Vagina (tissue), 2 donors: ENCODE measurements at regions not wholly inside any gene's neighbourhood (a gene's known extent, or its start where the extent isn't known, plus 50 kb on each side); places are given as distances from the start of the nearest gene placed in this dataset.

Experiments used
- CTCF ChIP-seq, 3 experiments: fragments of 450-650 bp in 2 of 3; fragments of 200-600 bp in 1 of 3; sonication (generic) in 1 of 3; IDR thresholded peaks; one replicate each; pipeline ENCODE4 v1.5.1; 2017 to 2019; ENCODE audit warnings: antibody characterized with exemption in 3 of 3, mild to moderate bottlenecking in 2 of 3, moderate library complexity in 2 of 3
- POLR2A ChIP-seq, 2 donors: fragments of 450-650 bp; IDR thresholded peaks; one replicate each; pipeline ENCODE4 v1.6.1; 2017; ENCODE audit warnings: antibody characterized with exemption in 2 of 2, mild to moderate bottlenecking in 2 of 2, moderate library complexity in 2 of 2
- POLR2AphosphoS5 ChIP-seq, 2 donors: sonication (generic); formaldehyde crosslinking; IDR thresholded peaks; one replicate each; pipeline ENCODE4 v1.9.0; 2017; ENCODE audit warnings: antibody characterized with exemption in 2 of 2, mild to moderate bottlenecking in 2 of 2, low read depth in 1 of 2; ENCODE audit not compliant: insufficient read depth in 1 of 2

GRCh38 chr5:92081958-92082712 is 699.0 kb upstream of the ARRDC3 start:
- TF ChIP-seq CTCF (IDR thresholded peaks at IDR 0.05) (no peak), POLR2A (IDR thresholded peaks at IDR 0.05) (no peak), POLR2AphosphoS5 (IDR thresholded peaks at IDR 0.05; ENCODE audit: insufficient read depth in 1 of 2, low read depth in 1 of 2) (no peak)
